ENCODE measurements at regions not wholly inside any gene's neighbourhood (a gene's known extent, or its start where the extent isn't known, plus 50 kb on each side); places are given as distances from the start of the nearest gene placed in this dataset.
"Not testable (repeated sequence)": the region's sequence is repeated elsewhere in the genome, so short reads cannot be mapped to it uniquely, and the experiment has no call there.

DNA sequence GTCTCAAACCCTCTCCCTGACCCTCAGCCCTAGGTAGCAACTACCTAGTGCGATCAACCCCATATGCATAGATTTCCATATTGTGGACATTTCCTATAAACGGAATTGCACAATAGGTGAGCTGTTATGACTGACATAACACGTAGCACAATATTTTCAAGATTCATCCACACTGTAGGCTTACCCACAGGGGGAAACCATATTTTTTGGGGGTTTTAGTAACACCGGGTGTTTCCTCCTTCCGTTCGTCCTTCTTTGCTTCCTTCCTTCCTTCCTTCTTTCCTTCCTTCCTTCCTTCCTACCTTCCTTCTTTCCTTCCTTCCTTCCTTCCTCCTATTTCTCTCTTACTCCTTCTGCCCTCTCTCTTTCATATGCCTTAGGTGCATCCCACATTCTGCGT lies 524.2 kb downstream of the CWH43 start:
- DNase-seq, result peak; percentile 15

DNA sequence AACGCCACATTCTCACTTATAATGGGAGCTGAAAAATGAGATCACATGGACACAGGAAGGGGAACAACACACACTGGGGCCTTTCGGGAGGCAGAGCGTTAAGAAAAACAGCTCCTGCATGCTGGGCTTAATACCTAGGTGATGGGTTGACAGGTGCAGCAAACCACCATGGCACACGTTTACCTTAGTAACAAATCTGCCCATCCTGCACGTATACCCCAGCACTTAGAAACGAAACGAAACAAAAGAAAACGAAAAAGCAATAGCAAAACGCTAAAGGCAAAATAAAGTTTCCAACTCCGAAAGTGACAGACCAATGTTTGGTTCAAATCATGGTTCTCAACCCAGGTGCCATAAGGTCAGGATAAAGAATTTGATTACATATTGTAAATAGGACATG lies 525.3 kb downstream of the CWH43 start:
- peak; percentile 13 for DNase-seq

GRCh38 chr4:49511881-49512491 lies 525.9 kb downstream of the CWH43 start:
- peak; percentile 27 for DNase-seq

GRCh38 chr4:49512641-49513545 lies 526.8 kb downstream of the CWH43 start:
- peak; percentile 17 for DNase-seq

GRCh38 chr4:49513546-49514115 lies 527.6 kb downstream of the CWH43 start:
- peak; percentile 11 for DNase-seq

DNA sequence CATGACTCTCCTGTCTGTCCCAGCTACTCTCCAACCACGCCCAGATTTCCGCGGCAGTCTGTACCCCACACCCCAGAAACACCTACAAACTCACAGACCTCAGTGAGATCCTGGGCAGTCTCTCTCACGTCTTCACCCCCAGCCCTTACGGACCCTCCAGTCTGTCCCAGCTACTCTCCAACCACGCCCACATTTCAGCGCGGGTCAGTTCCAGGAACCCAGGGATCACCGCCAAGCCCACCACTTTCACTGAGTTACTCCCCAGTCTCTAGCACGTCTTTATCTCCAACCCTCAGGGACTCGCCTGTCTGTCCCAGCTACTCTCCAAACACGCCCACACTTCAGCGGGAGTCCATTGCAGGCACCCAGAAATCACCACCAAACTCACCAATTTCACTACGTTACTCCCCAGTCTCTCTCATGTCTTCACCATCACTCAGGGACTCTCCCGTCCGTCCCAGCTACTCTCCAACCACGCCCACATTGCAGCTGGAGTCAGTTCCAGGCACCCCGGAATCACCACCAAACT lies 528.2 kb downstream of the CWH43 start:
- DNase-seq, result peak; percentile 27

DNA sequence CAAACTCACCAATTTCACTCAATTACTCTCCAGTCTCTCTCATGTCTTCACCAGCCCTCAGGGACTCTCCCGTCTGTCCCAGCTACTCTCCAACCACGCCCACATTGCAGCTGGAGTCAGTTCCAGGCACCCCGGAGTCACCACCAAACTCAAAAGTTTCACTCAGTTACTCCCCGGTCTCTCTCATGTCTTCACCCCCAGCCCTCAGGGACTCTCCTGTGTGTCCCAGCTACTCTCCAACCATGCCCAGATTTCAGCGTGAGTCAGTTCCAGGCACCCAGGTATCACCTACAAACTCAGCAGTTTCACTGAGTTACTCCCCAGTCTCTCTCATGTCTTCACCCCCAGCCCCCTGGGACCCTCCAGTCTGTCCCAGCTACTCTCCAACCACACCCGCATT lies 528.8 kb downstream of the CWH43 start:
- DNase-seq, result peak; percentile 14

DNA sequence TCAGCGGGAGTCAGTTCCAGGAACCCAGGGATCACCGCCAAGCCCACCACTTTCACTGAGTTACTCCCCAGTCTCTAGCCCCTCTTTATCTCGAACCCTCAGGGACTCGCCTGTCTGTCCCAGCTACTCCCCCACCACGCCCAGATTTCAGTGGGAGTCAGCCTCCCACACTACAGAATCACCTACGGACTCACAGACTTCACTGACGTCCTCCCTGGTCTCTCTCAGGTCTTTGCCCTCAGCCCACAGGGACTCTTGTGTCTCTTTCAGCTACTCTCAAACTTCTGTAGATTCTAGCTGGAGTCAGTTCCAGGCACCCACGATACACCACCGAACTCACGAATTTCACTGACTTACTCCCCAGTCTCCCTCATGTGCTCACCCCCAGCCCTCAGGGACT lies 529.2 kb downstream of the CWH43 start:
- peak; percentile 4 for DNase-seq

- peak; percentile 0 for DNase-seq
These were observed 530.0 kb downstream of the CWH43 start for GRCh38 chr4:49516096-49516495.

GRCh38 chr4:49516796-49517195 lies 530.7 kb downstream of the CWH43 start:
- DNase-seq, result no peak

- DNase-seq, result not testable (repeated sequence)
These were observed 531.6 kb downstream of the CWH43 start for GRCh38 chr4:49517485-49518205.

DNA sequence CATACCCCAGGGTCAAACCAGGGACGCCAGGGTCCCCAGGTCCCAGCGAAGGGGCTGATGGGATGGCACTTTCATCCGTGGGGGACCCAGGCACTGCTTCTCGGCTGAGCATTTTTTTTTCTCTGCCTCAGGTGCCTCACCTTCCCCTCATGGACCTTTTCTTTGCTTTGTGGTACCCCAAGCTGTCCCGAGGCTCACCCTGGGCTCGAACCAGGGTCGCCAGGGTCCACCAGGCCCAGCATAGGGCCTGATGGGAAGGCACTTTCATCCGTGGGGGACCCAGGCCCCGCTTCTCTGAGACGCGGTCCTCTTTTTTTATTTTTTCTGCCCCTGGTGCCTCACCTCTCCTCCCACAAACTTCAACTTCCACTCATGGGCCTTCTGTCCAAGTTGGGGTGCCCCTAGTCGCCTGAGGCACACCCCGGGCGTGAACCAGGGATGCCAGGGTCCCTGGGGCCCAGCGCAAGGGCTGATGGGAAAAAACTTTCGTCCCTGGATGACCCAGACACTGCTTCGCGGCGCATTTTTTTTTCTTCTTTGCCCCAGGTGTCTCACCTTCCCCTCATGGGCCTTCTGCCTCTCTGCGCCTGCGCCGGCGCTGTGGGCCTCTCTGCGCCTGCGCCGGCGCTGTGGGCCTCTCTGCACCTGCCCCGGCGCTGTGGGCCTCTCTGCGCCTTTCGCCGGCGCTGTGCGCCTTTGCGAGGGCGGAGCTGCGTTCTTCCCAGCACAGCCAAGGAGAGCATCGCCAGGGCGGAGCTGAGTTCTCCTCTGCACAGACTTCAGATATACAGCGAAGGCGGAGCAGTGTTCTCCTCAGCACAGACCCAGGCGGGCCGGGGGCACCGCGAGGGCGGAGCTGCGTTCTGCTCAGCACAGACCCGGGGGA lies 533.3 kb downstream of the CWH43 start:
- not testable (repeated sequence) for DNase-seq

DNA sequence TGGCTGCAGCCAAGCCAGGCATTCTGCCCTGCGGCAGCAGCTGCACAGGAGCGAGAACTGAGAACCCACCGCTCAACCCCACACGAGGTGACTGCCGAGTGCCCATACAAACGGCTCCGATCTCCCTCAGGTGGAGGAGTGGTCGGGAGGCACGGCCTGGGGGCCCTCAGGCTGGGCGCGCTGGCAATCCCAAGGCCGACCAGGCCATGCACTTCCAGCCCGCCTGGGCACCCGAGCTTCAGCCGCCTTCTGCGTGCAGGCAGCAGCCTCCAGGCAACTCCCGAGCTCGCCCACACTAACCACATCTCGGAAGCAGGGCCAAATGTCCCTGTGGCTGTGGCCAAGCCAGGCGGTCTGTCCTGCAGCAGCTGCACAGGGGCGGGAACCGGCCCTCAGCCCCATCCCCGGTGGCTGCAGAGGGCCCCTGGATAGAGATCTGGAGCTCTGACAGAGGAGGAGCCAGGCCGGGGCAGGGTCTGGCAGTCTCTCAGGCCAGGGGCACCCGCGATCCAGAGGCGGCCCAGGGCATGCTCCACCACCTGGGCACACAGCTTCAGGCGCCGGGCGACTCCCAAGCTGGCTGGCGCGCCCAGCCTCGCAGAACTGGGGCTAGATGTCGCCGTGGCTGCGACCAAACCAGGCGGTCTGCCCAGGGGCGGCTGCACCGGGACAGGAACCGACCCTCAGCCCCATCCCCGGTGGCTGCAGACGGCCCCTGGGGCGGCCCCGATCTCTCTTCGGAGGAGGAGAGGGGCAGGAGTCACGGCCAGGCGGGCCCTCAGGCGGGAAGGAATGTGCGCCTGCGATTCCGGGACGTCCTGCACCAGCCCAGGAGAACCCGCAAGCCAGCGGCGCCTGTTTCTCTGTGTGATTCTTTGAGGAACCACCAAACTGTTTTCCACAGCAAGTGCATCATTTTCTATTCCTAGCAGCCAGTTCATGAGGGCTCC lies 538.0 kb downstream of the CWH43 start:
- DNase-seq, result not testable (repeated sequence)

DNA sequence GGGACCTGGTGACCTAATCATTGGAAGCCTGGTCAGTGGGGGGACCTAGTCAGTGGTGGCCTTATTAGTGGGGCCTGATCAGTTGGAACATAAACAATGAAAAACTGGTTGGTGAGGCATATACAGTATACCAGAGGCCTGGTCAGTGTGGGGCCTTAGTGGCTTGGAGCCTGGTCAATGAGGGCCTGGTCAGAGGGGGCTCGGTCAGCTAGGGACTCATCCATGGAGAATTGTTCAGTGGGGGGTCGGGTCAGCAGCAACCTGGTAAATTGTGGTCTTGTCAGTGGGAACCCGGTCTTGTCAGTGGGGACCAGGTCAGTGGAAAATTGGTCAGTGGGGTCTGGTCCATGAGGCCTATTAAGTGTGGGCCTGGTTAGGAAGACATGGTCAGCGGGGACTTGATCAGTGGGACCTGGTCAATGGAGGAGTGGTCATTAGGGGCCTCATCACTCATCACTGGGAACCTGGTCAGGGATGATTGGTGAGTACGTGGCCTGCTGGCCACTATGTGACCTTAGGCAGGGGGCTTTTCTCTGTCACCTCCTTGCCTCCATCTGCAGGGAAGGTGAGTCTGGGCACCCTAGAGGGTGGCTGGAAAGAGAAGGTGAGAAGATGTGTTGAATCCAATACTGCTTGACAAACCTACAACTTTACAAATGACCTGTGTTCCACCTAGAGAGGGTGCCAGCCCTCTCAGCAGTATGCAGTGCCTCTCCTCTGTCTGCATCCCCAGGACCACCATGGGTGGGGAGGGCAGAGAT lies 573.0 kb downstream of the CWH43 start:
- not testable (repeated sequence) for DNase-seq

DNA sequence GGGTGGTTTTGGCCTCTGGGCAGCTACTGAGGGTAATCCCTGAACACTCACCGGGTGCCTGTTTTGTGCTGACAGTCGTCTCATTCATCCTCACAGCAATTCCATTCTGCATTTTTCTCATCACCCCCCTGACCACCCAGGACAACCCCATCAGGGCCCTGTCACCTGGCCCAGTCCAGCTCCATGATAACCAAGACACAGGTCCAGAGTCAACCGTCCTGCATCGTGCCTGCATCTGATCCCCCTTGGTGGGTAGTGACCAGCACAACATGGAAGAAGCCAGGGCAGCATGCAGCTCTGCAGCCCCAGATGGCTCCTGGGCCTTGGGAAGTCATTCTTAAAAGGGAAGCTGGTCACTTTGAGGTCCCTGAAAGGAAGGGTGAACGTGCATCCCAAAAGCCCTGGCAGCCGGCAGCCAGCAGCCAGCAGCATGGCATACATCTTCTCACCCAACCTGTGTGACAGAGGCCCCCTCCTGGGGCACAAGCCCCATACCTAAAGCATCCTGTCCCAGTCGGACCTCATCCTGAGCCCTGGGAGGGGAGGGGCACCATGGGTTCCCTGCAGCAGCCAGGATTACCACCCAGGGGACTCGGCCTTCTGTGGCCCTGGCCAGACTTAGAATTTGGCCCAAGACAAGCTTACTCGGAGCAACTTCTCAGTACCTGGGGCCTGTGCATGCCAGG lies 574.2 kb downstream of the CWH43 start:
- not testable (repeated sequence) for DNase-seq

GRCh38 chr4:49560883-49561282 lies 574.8 kb downstream of the CWH43 start:
- DNase-seq, result not testable (repeated sequence)

DNA sequence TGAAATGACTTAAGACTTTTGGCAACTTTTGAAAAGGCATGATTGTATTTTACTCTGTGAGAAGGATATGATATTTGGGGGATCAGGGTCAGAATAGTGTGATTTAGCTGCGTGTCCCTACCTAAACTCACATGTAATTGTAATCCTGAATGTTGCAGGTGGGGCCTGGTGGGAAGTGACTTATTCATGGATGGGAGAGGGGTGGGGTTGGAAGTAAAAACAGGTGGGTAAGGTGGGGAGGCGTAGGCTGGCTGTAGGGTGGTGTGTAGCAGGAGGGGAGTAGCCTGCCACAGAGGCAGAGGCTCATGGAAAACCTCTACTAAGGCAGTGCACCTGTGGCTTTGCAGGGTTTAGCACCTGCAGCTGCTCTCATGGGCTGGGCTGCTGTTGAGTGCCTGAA lies 584.2 kb downstream of the CWH43 start:
- not testable (repeated sequence) for DNase-seq

DNA sequence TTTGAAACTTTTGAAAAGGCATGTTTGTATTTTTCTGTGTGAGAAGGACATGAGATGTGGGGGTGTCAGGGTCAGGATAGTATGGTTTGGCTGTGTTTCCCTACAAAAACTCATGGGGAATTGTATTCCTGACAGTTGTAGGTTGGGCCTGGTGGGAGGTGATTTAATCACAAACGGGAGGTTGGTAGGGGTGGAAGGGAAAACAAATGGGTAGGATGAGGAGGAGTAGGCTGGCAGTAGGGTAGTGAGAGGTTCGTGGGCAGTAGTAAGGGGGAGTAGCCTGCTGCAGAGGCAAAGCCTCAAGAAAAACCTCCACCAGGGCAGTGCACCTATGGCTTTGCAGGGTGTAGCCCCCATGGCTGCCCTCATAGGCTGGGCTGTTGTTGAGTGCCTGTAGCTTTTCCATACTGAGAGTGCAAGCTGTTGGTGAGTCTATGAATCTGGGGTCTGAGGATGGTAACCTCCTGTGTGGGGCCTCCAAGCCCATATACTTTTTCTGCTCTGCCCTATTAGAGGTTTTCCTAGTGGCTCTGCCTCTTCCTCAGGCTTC lies 587.7 kb downstream of the CWH43 start:
- not testable (repeated sequence) for DNase-seq

- DNase-seq, result not testable (repeated sequence)
These were observed 589.2 kb downstream of the CWH43 start for GRCh38 chr4:49575250-49575649.
